ENCODE measurements at regions not wholly inside any gene's neighbourhood (a gene's known extent, or its start where the extent isn't known, plus 50 kb on each side); places are given as distances from the start of the nearest gene placed in this dataset.
"Not testable (repeated sequence)": the region's sequence is repeated elsewhere in the genome, so short reads cannot be mapped to it uniquely, and the experiment has no call there.

DNA sequence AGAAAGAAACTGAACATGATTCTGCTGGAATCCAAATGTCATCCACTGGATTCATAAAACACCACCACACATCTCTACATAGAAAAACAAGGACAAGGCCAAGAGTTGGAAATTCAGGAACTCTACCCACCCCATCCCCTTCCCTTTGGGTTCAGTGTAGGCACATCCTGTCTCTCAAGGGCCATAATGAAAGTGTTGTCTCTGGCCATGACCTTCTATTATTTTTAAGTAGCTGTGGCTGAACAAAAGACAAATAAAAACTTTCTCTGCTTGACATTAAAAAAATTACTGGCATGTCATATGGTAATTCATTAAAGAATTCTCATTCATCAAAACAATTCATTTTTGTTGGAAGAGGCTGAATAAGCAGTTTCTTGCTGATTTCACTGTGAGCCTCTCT lies 54.9 kb upstream of the ZBTB18 start:
- DNase-seq, result no peak

DNA sequence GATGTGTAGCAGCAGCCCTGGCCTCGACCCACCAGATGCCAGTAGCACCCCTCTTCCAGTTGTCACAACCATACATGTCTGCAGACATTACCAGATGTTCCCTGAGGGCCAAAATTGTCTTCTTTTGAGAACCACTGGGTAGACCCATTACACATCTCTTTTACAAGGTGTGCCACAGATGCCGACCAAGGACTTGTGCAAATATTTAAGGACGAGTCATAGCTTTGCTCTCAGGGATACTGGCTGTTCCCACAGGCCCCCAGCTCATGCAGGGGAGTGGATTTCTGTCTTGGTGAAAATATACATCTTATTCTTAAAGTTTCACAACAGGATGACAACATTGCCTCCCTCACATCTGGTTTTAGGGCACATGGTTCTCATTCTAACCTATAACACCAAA lies 59.4 kb upstream of the ZBTB18 start:
- no peak for DNase-seq

DNA sequence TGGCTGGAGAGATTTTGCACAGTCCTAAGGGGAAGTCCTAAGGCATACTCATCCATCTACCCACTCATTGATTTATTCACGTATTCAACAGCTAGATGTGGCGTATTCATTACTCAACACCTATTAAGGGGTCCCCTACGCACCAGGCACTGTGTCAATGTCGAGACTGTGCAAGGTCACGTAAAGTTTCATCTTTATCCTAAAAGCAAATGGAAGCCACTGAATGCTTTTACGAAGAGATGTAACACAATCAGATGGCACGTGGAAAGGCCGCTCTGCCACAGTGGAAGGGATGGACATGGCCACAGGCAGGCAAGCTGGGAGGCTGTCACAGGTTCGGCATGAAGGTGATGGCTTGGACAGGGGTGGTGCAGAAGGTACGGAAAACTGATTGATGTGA lies 66.3 kb upstream of the ZBTB18 start:
- no peak for DNase-seq

DNA sequence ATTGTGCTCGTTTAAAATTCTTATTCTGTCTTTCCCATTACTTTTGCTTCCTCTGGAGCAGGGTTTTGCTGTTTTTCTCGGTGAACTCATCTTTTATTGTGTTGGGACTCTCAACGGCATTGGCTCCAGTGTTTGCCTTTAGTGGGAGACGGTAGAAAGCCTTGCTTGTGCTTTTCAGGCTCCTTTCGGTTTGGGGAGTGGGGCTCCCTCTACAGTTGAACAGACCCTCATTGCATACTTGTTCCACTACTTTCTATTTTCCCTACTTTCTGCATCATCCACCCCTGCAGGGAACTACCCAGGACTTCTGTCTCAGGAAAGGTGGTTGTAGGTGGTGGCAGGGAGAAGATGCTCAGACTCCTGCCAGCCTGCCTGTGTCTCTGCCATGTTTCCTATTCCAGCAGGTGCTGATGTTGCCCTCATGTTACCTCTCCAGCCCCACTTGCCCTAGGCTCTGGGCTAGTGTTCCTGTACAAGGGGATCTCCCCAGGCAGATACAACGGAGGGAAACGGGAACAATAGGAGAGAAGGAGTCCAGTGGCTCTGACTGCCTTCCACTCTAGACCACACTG lies 68.5 kb upstream of the ZBTB18 start:
- DNase-seq, result no peak

DNA sequence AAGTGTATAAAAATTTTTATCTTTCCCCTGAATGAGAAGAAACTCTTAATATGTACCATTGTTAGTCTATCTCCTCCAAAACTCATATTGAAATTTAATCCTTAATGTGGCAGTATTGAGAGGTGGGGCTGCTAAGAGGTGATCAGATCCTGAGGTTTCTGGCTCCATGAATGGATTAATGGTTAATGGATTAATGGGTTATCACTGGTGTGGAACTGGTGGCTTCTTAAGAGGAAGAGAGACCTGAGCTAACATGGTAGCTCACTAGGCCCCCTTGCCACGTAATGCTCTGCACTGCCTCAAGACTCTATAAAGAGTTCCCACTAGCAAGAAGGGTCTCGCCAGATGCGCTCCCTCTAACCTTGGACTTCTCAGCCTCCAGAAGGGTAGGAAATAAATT lies 70.6 kb upstream of the ZBTB18 start:
- no peak for DNase-seq

DNA sequence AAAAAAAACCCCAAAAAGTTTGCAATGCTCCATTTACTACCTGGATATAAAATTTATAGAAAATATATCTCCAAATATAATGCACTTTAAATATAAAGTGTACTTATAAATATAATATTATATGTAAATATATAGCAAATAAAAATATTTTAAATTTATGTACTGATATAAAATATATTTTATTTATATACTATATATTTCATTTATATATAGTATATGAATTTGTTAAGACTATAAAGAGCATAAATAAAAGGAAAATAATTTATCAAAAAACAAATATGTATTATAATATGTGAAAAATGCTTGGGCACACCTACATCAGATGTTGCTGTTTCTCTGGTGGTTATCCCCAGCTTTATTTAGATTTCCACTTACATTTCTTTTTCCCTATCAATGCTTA lies 71.0 kb upstream of the ZBTB18 start:
- no peak for DNase-seq

DNA sequence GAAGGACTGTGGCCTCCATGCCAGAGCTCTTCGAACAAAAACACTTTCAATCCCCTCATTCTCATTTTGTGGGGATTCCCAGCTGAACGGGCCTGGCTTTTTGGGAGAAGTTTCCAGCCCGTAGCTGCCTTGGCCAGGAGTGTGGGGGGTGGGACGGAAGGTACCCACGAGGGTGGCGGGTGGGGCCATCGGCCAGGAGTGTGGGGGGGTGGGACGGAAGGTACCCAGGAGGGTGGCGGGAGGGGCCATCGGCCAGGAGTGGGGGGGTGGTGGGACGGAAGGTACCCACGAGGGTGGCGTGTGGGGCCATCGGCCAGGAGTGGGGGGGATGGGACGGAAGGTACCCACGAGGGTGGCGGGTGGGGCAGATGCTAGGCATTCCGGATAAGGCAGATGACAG lies 71.7 kb upstream of the ZBTB18 start:
- DNase-seq, result no peak

DNA sequence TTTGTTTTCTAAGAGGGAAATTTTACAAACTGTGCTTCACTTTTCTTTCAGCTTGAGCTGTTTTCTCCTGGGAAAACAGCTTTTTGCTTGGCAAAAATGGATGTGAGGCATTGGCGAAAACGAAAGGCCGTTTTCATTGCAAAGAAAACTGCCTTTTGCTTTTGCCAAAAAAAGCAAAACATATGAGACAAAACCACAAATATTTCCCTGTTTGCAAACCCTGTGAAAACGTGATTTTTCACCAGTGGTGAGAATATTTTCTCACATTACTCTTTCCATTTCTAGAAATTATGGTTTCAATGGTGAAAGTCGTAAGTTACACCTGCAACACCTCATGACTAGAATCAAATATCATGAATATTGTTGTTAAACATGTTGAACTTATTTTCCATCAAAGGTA lies 74.0 kb upstream of the ZBTB18 start:
- DNase-seq, result no peak

DNA sequence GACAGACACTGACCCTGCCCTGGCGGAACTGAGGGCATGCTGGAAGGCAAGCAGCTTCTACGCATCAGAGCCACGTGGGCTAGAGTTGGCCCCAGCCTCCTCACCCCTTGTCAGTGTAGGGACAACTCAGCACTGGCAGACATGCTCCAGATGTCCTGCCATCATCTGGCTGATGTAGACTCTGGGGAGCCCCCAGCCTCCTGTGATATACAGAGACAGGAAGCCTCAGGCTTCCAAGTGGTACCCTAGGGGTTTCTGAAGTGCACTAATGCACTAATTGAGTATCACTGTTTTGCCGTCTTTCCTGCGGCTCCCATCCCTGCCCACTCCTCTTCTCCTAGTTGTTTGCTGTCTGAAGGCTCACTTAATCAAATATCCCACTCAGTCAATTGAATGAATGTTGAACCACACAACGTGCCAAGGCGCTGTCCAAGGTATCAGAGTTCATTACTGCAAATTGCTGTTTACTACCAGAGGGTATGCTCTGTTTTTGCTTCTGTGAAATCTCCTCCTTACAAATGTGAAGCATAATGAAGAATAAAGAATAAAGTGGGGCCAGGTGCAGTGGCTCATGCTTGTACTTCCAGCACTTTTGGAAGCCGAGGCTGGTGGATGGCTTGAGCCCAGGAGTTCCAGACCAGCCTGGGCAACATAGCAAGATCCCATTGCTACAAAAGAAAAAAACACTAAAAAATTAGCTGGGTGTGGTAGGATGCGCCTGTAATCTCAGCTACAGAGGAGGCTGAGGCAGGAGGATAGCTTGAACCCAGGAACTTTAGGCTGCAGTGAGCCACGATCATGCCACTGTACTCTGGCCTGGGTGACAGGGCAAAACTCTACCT lies 76.4 kb upstream of the ZBTB18 start:
- DNase-seq, result no peak

DNA sequence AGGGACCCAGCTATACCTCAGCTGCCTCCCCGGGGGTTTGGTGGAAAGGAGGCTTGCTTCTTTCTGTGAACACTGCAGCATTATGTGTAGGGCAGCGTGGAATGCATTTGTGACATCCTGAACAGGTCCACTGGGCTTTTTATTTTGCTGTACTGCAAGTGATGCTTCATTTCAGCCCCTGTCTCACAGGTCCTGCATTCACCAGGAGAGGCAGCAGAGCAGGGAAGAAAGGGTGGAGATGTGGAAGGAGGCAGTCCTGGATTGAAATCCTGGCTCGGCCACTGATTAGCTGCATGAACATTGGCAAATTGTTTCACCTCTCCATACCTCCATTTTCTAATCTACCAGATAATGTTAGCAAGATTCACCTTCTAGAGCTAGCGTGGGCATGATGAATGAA lies 77.9 kb upstream of the ZBTB18 start:
- no peak for DNase-seq

DNA sequence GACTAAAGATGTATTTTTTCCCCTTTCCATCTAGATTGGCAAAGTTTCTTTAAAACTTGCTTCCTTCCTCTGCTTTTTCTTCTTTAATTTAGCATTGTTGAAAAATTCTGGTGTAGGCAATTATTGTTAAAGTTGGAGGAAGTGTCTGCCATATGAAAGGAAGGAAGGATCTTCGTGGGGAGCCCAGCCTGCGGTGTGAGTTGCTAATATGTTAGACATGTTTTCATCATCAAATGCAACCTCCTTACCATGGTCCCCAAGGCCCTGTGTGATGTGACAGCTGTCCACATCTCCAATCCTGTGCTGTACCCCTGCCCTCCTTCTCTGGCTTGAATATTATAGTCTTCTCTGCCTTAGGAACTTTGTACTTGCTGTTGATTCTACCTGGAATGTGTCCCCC lies 81.0 kb upstream of the ZBTB18 start:
- no peak for DNase-seq

DNA sequence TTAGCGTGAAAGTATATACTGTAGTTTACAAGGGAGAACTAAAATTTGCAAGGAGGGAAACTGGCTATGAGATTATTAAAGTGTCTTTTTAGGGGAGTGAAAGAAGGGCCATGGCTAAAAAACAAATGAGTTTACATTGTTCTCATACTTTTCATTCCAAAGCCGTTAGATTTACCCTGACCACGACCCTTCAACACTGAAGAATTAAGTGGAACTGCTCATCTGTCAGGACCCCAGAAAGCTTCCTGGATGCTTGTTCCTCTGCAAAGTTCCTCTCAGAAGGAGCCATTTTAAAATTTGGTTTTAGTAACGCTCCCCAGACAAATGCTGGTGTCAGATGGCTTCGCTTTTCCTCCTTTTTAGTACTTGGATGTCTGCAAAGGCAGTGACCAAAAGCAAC lies 82.7 kb upstream of the ZBTB18 start:
- DNase-seq, result no peak

DNA sequence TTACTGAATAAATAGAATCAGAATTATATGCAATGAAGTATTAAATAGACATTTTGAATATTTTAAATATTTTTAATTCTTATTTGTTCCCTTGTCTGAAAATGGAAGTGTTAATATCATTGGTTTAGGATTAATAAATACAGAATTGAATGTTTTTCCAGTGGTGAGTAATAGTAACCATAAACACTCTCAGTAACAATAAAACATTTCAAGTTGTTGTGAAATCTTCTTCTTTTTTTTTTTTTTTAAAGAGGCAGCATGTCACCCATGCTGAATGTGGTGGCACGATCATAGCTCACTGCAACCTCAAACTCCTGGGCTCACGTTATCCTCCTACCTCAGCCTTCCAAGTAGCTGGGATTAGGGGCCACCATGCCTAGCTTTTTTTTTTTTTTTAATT lies 86.2 kb upstream of the ZBTB18 start:
- DNase-seq, result no peak

DNA sequence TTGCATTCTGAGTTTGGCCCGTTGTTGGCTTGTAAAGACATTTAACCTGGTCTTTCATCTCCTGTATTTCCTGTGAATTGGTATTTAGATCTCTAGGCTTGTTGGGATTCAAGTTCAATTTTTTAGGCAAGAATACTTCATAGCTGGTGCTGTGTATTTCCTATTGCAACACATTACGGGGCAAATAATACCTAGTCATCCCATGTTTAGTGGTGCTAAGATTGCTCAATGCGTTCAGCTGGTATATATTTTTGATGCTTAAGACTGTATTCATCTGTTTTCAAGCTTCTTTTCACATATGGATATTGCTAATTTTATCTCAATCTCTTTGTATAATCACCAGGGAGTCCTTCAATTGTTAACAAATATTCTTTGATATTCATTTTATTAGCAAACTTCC lies 87.5 kb upstream of the ZBTB18 start:
- DNase-seq, result no peak

DNA sequence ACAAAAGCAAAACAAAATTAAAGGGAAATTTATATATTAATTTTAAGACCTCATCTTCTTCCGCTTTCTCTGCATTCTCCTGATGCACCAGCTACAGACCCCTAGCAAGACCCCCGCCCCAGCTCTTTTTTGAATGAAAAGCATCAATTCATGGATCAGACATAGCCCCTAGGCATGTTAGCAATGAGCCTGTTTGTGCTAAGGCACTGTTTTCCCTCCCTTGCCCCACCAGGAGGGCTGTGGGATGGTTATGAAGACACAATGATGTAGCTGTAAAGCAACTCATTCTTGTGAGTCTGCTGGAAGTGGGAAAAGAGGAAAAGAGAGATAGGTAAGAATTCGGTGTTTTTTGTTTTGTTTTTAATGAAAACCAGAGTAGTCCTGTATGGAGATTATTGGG lies 88.5 kb upstream of the ZBTB18 start:
- DNase-seq, result no peak

DNA sequence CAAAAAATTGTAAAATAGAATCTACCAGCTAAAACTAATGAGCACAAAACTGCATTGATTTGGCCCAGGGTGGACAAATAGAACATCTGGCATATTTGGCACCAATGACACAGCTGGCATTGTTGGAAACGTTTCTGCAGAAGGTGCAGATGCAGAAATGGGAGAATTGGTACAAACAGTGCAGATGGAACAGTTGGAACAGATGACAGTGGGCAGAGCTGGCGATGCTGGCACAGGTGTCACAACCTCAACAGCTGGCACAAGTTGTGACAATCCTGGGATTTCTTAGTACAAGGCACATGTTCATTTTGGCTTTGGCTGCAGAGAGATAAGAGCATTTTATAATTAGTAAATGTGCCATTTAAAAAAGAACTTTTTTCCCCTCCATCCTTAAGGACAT lies 91.1 kb upstream of the ZBTB18 start:
- no peak for DNase-seq

DNA sequence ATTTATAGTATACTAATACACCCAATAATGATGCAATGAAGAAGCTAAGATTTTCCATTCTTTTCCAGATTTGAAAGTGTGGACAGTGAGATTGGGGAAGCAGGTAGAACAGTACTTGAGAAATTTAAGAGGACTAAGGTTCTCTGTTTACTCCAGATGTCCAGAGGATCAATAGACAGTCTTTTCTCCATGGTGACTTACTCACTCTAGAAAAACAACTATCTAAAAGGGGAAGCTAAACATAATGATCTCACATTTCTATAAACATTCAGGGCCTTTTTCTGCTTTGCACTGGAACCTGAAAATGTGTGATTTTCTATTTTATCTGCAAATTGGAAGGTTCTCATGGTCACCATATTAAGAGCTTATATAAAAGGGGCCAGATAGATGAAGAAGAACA lies 93.9 kb upstream of the ZBTB18 start:
- no peak for DNase-seq

DNA sequence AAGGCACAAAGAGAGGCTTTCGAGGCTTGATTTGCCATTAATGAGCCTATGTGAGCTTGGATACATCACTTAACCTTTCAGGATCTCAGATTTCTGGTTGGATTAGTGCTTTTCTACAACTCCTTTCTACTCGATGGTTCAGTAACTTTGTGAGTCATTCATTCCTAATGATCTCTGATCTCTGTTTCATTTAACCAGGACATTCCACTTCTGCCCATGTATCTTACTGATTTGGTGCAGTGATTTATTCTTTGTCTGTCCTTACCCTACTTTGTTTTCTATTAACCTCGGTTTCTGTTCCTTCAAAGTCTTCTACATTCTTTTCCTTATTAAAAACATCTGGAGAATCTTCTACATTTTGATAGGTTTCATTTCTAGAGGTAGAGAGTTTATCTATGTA lies 94.6 kb upstream of the ZBTB18 start:
- no peak for DNase-seq

DNA sequence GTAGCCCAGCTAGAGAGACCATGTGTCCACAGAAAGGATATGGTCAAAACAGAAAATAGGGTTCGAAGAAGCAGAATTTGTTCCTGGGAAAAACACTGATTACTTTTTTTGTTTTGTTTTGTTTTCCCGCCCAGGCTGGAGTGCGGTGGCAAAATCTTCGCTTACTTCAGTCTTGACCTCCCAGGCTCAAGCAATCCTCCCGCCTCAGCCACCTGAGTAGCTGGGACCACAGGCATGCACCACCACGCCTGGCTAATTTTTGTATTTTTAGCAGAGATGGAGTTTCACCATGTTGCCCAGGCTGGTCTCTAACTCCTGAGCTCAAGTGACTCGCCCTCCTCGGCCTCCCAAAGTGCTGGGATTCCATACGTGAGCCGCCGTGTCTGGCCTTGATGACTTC lies 99.9 kb upstream of the ZBTB18 start:
- not testable (repeated sequence) for DNase-seq

DNA sequence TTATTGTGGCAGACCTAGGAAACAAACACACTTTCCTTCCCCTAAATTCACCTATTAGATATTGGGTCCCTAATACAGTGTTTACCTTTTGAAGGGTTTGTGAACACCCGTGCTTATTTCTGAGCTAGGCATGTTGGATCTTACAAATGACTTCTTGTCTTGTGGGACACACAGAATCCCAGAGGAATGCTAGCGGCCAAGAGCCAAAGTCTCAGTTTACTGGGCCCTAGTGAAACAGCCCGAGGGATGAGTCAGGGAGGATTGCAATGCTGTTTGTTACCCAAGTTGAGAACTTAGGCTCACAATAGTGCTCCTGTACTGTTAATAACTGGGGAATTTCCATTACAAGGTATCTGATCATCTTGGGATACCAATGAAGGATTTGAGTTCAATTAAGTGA lies 100.1 kb upstream of the AKT3 start:
- no peak for DNase-seq

DNA sequence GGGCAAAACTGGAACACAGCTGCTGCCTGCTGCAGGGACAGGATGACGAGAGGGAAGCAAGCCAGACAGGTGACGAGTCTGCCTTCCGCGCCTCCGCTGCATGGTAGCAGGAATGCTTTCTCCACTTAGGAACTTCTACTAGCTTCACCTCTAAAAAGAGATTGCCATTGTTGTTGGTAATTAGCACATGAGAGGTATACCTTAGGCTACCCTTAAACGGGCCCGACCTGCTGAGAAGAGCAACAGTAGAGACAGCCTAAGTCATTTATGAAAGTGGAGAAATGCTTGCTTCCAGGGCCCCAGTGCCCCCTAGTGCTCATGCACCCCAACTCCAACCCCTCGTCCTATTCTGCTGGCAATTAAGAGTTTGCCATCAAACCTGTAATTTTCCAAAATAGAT lies 96.9 kb upstream of the AKT3 start:
- DNase-seq, result peak; percentile 35

DNA sequence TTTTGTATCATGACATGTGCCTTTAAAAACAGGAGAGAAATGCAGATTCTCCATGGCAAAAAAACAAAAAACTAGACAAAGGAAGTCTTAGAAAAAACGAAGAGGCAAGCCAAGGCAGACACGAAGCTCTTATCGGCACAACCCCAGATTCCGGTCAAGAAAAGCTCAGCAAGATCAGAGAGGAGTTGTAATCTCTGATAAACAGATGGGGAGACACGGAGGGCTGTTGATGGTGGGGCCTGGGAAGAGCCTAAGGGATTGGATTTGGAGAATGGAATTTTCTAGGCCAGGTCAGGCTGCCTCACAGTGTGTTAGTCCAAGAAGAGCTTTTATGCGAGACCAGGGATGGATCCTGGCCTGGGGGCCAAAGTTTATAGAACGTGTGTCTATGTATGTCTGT lies 96.2 kb upstream of the AKT3 start:
- no peak for DNase-seq

DNA sequence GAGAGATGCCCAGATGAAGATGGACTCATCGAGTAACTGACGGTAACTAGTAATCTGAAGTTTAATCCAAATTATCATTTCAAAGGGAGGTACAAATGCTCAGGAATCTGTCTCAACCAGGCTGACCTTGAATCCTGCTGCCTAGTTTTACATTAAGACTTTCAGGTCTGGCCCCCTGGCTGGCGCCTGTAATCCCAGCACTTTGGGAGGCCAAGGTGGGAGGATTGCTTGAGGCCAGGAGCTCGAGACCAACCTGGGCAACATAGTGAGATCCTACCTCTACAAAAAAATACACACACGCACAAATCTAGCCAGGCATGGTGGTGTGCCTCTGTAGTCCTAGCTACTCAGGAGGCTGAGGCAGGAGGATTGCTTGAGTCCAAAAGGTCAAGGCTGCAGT lies 95.7 kb upstream of the AKT3 start:
- no peak for DNase-seq

DNA sequence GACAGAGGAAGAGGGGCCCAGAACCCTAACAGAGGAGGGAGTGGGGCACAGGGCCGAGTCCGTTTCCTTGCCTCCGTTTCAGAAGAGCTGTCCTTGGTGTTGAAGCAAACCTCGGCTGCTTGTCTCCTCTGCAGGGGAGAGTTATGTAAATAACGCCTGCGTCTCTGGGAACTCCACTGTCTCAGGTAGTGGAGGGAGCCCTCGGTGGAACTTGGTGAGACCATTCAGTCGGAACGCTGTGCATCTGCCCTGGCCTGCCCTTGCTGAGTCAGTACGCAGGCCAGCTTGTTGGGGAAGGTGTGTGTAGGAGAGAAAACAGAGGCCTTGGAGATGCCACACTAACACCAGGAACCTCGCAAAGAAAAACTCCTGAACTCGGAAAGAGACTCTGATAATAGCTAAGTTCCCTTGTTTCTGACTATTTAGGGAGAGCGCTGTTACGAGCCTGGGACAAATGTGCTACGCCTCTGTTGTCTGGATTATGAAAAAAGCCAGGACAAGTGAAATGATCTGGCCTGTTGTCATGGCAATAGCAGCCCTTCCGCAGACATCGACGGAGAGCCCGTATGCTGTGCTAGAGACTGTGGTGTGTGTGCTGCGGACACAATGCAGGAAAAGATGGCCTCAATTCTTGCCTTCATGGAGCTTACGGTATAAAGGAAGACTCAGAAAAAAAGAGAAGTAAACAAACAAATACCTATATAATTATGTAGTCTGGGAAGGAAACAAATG lies 94.6 kb upstream of the AKT3 start:
- DNase-seq, result no peak

Measured in stimulated activated CD4-positive, alpha-beta T cell treated with anti-CD3 and anti-CD28 coated beads, Interleukin-4, amount 100 ng/mL, for 24 hours (primary cell).